ENCODE measurements at regions not wholly inside any gene's neighbourhood (a gene's known extent, or its start where the extent isn't known, plus 50 kb on each side); places are given as distances from the start of the nearest gene placed in this dataset.
A peak's percentile ranks its signal among the peaks of the same experiment; 100 is the strongest.

DNA sequence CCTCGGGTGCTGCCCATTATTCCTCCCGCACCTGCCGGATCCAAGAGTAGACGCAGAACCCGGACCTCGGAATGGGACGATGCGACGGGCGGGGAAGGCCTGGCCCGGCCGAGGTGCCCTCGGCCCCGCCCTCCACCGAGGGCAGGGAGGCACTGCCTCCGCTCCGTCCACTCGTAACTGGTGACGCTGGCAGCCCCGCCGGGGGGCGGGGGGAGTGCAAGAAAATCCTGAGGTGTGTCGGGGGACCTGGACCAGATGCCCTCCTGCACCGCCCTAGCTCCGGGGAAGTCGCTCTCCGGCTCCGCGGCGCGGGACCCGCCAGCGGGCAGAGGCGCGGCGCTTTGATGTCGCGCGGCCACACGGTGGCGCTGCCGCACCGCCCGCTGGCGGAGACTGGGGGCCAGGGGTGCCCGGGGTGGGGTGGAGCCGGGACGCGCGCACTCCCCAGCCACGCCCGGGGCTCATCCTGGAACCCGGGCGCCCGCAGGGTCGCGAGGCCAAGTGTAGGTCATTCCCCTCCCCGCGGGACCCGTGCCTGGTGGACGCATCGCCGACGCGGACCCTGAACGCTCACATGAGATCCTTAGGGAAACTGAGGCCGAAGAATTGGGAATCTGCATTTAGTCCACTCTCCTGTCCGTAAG, 202.8 kb downstream of the TTC8 start:
- no peak overlapping the region for H3K27ac ChIP-seq (ENCODE audit: insufficient read length, low read depth, low read length)
- no peaks in the 10 kb centered on the region for H3K79me1 ChIP-seq (ENCODE audit: insufficient read depth, low read depth, low read length, poor library complexity, severe bottlenecking)
- peaks cover 0 to 2% of the 10 kb centered on the region in 2 experiments; a peak in 1 of 5 replicates for H3K9me3 Mint-ChIP-seq
- no peak overlapping the region for H4K5ac ChIP-seq (ENCODE audit: insufficient read length, low read depth, low read length)
- no peak overlapping the region for H2BK5ac ChIP-seq (ENCODE audit: insufficient read length, low read length)
- no CpG with 5 or more reads among the region's 68 CpGs for WGBS (ENCODE audit: extremely low coverage, insufficient read length, low lambda C conversion rate)
- H3K4me1 Mint-ChIP-seq, result peaks cover 0 to 4% of the 10 kb centered on the region in 2 experiments; a peak in 2 of 4 replicates
- no peaks in the 10 kb centered on the region for H3K4me1 ChIP-seq (ENCODE audit: insufficient read depth, low read length)
- peaks cover 19% of the 10 kb centered on the region for H3K27me3 ChIP-seq (ENCODE audit: insufficient read depth, low read length)
- H2AK5ac ChIP-seq (ENCODE audit: insufficient read length, low read length), result no peak overlapping the region
- no peak overlapping the region for H4K91ac ChIP-seq (ENCODE audit: insufficient read length, low read depth, low read length)
- peaks cover 87% of the 10 kb centered on the region for H3K27me3 Mint-ChIP-seq (ENCODE audit: low read depth)
- H3K27ac Mint-ChIP-seq, result no peak overlapping the region
- no peak overlapping the region for H3K4ac ChIP-seq (ENCODE audit: low read depth, low read length)
- peaks cover 10% of the 10 kb centered on the region for H3K23me2 ChIP-seq (ENCODE audit: insufficient read length, low read depth, low read length, poor library complexity, severe bottlenecking)
- H4K20me1 ChIP-seq (ENCODE audit: control insufficient read depth, insufficient read depth, insufficient read length), result no peaks in the 10 kb centered on the region
- no peak overlapping the region for H2BK12ac ChIP-seq (ENCODE audit: insufficient read length, low read depth, low read length)
- DNase-seq, result peak; percentile 70
- no peak overlapping the region for H2AFZ ChIP-seq (ENCODE audit: low read length)
- no peak overlapping the region for H3K18ac ChIP-seq (ENCODE audit: insufficient read length, low read depth, low read length)
- no peaks in the 10 kb centered on the region for H3K36me3 Mint-ChIP-seq (ENCODE audit: insufficient read depth in 1 of 3, low read depth in 3 of 3)
- H3K56ac ChIP-seq (ENCODE audit: insufficient read length, low read depth, low read length), result no peak overlapping the region
- no peak overlapping the region for H4K8ac ChIP-seq (replicated peaks; ENCODE audit: insufficient read length, low read depth, low read length)
- no peak overlapping the region for H3K9ac ChIP-seq (ENCODE audit: extremely low read depth, insufficient read length, low read length)
- TF ChIP-seq, protein P1, sequence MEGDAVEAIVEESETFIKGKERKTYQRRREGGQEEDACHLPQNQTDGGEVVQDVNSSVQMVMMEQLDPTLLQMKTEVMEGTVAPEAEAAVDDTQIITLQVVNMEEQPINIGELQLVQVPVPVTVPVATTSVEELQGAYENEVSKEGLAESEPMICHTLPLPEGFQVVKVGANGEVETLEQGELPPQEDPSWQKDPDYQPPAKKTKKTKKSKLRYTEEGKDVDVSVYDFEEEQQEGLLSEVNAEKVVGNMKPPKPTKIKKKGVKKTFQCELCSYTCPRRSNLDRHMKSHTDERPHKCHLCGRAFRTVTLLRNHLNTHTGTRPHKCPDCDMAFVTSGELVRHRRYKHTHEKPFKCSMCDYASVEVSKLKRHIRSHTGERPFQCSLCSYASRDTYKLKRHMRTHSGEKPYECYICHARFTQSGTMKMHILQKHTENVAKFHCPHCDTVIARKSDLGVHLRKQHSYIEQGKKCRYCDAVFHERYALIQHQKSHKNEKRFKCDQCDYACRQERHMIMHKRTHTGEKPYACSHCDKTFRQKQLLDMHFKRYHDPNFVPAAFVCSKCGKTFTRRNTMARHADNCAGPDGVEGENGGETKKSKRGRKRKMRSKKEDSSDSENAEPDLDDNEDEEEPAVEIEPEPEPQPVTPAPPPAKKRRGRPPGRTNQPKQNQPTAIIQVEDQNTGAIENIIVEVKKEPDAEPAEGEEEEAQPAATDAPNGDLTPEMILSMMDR (conservative IDR thresholded peaks at IDR 0.05), result peak; percentile 93
- no peaks in the 10 kb centered on the region for H3K79me2 ChIP-seq (ENCODE audit: insufficient read depth, low read length)
- H3K23ac ChIP-seq (ENCODE audit: insufficient read length, low read depth, low read length), result no peak overlapping the region
- H3K14ac ChIP-seq (ENCODE audit: insufficient read depth, low read length), result no peak overlapping the region; the same call in 1 of the 2 replicates
- no peak overlapping the region for H3T11ph ChIP-seq (ENCODE audit: low read length)
- H2BK120ac ChIP-seq (ENCODE audit: low read depth, low read length, poor library complexity, severe bottlenecking), result no peak overlapping the region
- no peaks in the 10 kb centered on the region for H3K9me3 ChIP-seq (ENCODE audit: control insufficient read depth, low read depth, low read length)
- no peak overlapping the region for H2BK15ac ChIP-seq (ENCODE audit: low read depth, low read length)
- peak overlapping the region; percentile 50 for H3K4me2 ChIP-seq (ENCODE audit: insufficient read depth, insufficient read length, low read length)
- peak overlapping the region; percentile 72 to 86 for H3K4me3 Mint-ChIP-seq
- no peak overlapping the region for H2BK20ac ChIP-seq (ENCODE audit: low read depth, low read length, poor library complexity, severe bottlenecking)
